Astrocyte (in vitro differentiated cells and primary cell): ENCODE measurements at regions not wholly inside any gene's neighbourhood (a gene's known extent, or its start where the extent isn't known, plus 50 kb on each side); places are given as distances from the start of the nearest gene placed in this dataset.
"Not testable (repeated sequence)": the region's sequence is repeated elsewhere in the genome, so short reads cannot be mapped to it uniquely, and the experiment has no call there.

ENCODE experiments used
- DNase-seq: peaks from one replicate; pipeline ENCODE4 v3.0.0-alpha.2; 2010; ENCODE audit warnings: low read depth
- FAIRE-seq: peaks from 2 replicates; lab custom pipeline; 2011; peaks lifted over from hg19 to GRCh38; lab: Jason Lieb, UNC
- H2AFZ ChIP-seq: 2 replicates; pipeline ENCODE4 v1.6.0; 2012; ENCODE audit warnings: low read depth, low read length, inconsistent platforms
- H3K27ac ChIP-seq: 2 replicates; pipeline ENCODE4 v1.5.1; 2011; ENCODE audit warnings: low read depth, low read length, inconsistent platforms
- H3K27me3 ChIP-seq: 2 replicates; pipeline ENCODE4 v1.6.0; 2011; ENCODE audit warnings: low read length, inconsistent platforms; ENCODE audit not compliant: insufficient read depth
- H3K36me3 ChIP-seq: 2 replicates; pipeline ENCODE4 v1.5.1; 2011; ENCODE audit warnings: low read length, inconsistent platforms; ENCODE audit not compliant: insufficient read depth
- H3K4me1 ChIP-seq: 2 replicates; pipeline ENCODE4 v1.5.1; 2011; ENCODE audit warnings: low read length, inconsistent platforms; ENCODE audit not compliant: insufficient read depth
- H3K4me2 ChIP-seq: 2 replicates; pipeline ENCODE4 v1.6.0; 2012; ENCODE audit warnings: low read length, inconsistent platforms
- H3K4me3 ChIP-seq: 2 replicates; pipeline ENCODE4 v1.5.1; 2011; ENCODE audit warnings: low read depth, mild to moderate bottlenecking, low read length, inconsistent platforms; ENCODE audit not compliant: insufficient read depth
- H3K79me2 ChIP-seq: 2 replicates; pipeline ENCODE4 v1.6.0; 2012; ENCODE audit warnings: mild to moderate bottlenecking, low read length, inconsistent platforms; ENCODE audit not compliant: insufficient read depth
- H3K9ac ChIP-seq: 2 replicates; pipeline ENCODE4 v1.6.0; 2012; ENCODE audit warnings: mild to moderate bottlenecking, low read length, inconsistent platforms
- H3K9me3 ChIP-seq: 2 replicates; pipeline ENCODE4 v1.5.1; 2012; ENCODE audit warnings: low read depth, mild to moderate bottlenecking, low read length, inconsistent platforms; ENCODE audit not compliant: insufficient read depth
- H4K20me1 ChIP-seq: 2 replicates; pipeline ENCODE4 v1.6.0; 2012; ENCODE audit warnings: low read length, inconsistent platforms; ENCODE audit not compliant: insufficient read depth
- H3K27ac Mint-ChIP-seq: one replicate; pipeline ENCODE4 v1.8.0; 2021; ENCODE audit warnings: mild to moderate bottlenecking, mixed read lengths; ENCODE audit not compliant: unreplicated experiment
- H3K27me3 Mint-ChIP-seq: one replicate; pipeline ENCODE4 v1.8.0; 2021; ENCODE audit warnings: low read depth, mixed read lengths; ENCODE audit not compliant: unreplicated experiment
- H3K36me3 Mint-ChIP-seq: one replicate; pipeline ENCODE4 v1.8.0; 2021; ENCODE audit warnings: low read depth, mixed read lengths; ENCODE audit not compliant: unreplicated experiment
- H3K4me1 Mint-ChIP-seq: one replicate; pipeline ENCODE4 v1.8.0; 2021; ENCODE audit warnings: low read depth, mixed read lengths; ENCODE audit not compliant: unreplicated experiment
- H3K4me3 Mint-ChIP-seq: one replicate; pipeline ENCODE4 v1.8.0; 2021; ENCODE audit warnings: mild to moderate bottlenecking, moderate library complexity, mixed read lengths; ENCODE audit not compliant: unreplicated experiment
- H3K9me3 Mint-ChIP-seq: one replicate; pipeline ENCODE4 v1.8.0; 2021; ENCODE audit warnings: mild to moderate bottlenecking, mixed read lengths; ENCODE audit not compliant: unreplicated experiment
- CTCF ChIP-seq: IDR thresholded peaks from 2 replicates; pipeline ENCODE4 v1.5.1; 2011; ENCODE audit warnings: low read depth, mild to moderate bottlenecking, inconsistent platforms, low read length, moderate library complexity; ENCODE audit not compliant: insufficient read depth
- EZH2 ChIP-seq: IDR thresholded peaks from 2 replicates; pipeline ENCODE4 v1.6.1; 2012; ENCODE audit warnings: mild to moderate bottlenecking, low read length, inconsistent platforms; ENCODE audit not compliant: insufficient read depth

- Histone ChIP-seq H3K4me3 (no peak overlapping the region), H2AFZ (no peak overlapping the region), H3K79me2 (no peaks in the 10 kb centered on the region), H3K4me2 (no peak overlapping the region), H3K9me3 (no peaks in the 10 kb centered on the region), H3K9ac (no peak overlapping the region), H3K4me1 (no peaks in the 10 kb centered on the region), H3K27me3 (no peaks in the 10 kb centered on the region), H4K20me1 (no peaks in the 10 kb centered on the region), H3K36me3 (no peaks in the 10 kb centered on the region), H3K27ac (no peak overlapping the region)
- Mint-ChIP-seq H3K4me3 (no peak overlapping the region), H3K36me3 (no peaks in the 10 kb centered on the region), H3K27ac (no peak overlapping the region), H3K4me1 (no peaks in the 10 kb centered on the region), H3K9me3 (peaks cover 10% of the 10 kb centered on the region), H3K27me3 (no peaks in the 10 kb centered on the region)
- FAIRE-seq (no peak), DNase-seq (no peak)
- TF ChIP-seq EZH2 (no peak), CTCF (no peak)
Observed at GRCh38 chr17:22517716-22518115, 825.4 kb downstream of the KCNJ18 start.

- TF ChIP-seq CTCF (no peak), EZH2 (no peak)
- DNase-seq (no peak), FAIRE-seq (no peak)
- H3K36me3 ChIP-seq = no peaks in the 10 kb centered on the region
- H3K4me2 ChIP-seq = no peak overlapping the region
- no peak overlapping the region for H3K4me3 ChIP-seq
- H3K9me3 ChIP-seq = no peaks in the 10 kb centered on the region
- no peak overlapping the region for H3K27ac ChIP-seq
- H3K9ac ChIP-seq = no peak overlapping the region
- no peaks in the 10 kb centered on the region for H3K27me3 Mint-ChIP-seq
- no peaks in the 10 kb centered on the region for H3K27me3 ChIP-seq
- H3K27ac Mint-ChIP-seq = no peak overlapping the region
- H3K79me2 ChIP-seq = no peaks in the 10 kb centered on the region
- no peaks in the 10 kb centered on the region for H3K4me1 Mint-ChIP-seq
- no peak overlapping the region for H3K4me3 Mint-ChIP-seq
- H3K4me1 ChIP-seq = no peaks in the 10 kb centered on the region
- H4K20me1 ChIP-seq = no peaks in the 10 kb centered on the region
- peaks cover 10% of the 10 kb centered on the region for H3K9me3 Mint-ChIP-seq
- no peaks in the 10 kb centered on the region for H3K36me3 Mint-ChIP-seq
- no peak overlapping the region for H2AFZ ChIP-seq
Observed at GRCh38 chr17:22518185-22518584, 825.9 kb downstream of the KCNJ18 start.

- H2AFZ ChIP-seq, FAIRE-seq, DNase-seq, H3K9ac ChIP-seq, H4K20me1 ChIP-seq, H3K4me3 ChIP-seq, H3K27me3 ChIP-seq, H3K4me1 Mint-ChIP-seq, H3K9me3 ChIP-seq, H3K4me2 ChIP-seq, H3K4me3 Mint-ChIP-seq, H3K27ac Mint-ChIP-seq, H3K79me2 ChIP-seq, H3K27ac ChIP-seq, H3K9me3 Mint-ChIP-seq, H3K27me3 Mint-ChIP-seq, H3K36me3 Mint-ChIP-seq, H3K4me1 ChIP-seq, H3K36me3 ChIP-seq: not testable (repeated sequence)
Observed at GRCh38 chr17:22548873-22549272, 856.5 kb downstream of the KCNJ18 start.

- H3K79me2 ChIP-seq, H4K20me1 ChIP-seq, H2AFZ ChIP-seq, H3K4me1 ChIP-seq, H3K27ac Mint-ChIP-seq, FAIRE-seq, H3K9ac ChIP-seq, H3K27me3 ChIP-seq, DNase-seq, H3K9me3 ChIP-seq, H3K4me3 Mint-ChIP-seq, H3K4me1 Mint-ChIP-seq, H3K9me3 Mint-ChIP-seq, H3K27me3 Mint-ChIP-seq, H3K4me3 ChIP-seq, H3K36me3 ChIP-seq, H3K27ac ChIP-seq, H3K4me2 ChIP-seq, H3K36me3 Mint-ChIP-seq: not testable (repeated sequence)
Observed at GRCh38 chr17:22551695-22552415, 859.5 kb downstream of the KCNJ18 start.
